H1 (cell line): ENCODE measurements at regions not wholly inside any gene's neighbourhood (a gene's known extent, or its start where the extent isn't known, plus 50 kb on each side); places are given as distances from the start of the nearest gene placed in this dataset.

Experiments
- CTCF ChIA-PET: fragments of 300-600 bp; sonication (Branson Sonifier 250); formaldehyde crosslinking; loops from one replicate; lab custom pipeline; 2021; ENCODE audit not compliant: partially characterized antibody; lab: Charles Lee
- POLR2A ChIA-PET: fragments of 300-600 bp; sonication (Branson Sonifier 250); formaldehyde crosslinking; loops from one replicate; lab custom pipeline; 2021; ENCODE audit warnings: inconsistent platforms; ENCODE audit not compliant: partially characterized antibody; lab: Charles Lee
- DNase-seq, 2 experiments: peaks; one replicate each; pipeline versions ENCODE4 v3.0.0 to v3.0.0-alpha.2; 2010 to 2022; ENCODE audit warnings: low spot score in 2 of 2, low read depth in 1 of 2, mixed read lengths in 1 of 2
- FAIRE-seq: peaks from 2 replicates; lab custom pipeline; 2011; peaks lifted over from hg19 to GRCh38; lab: Jason Lieb, UNC
- H2AFZ ChIP-seq: 2 replicates; pipeline ENCODE4 v1.8.1; 2012; ENCODE audit warnings: low read length, inconsistent platforms
- H2AK5ac ChIP-seq: 2 replicates; pipeline ENCODE4 v1.6.1; 2013; ENCODE audit warnings: low read depth, low read length
- H2BK120ac ChIP-seq: replicated peaks from 2 replicates; pipeline ENCODE3; 2013; ENCODE audit warnings: low read depth, low read length, inconsistent platforms
- H2BK12ac ChIP-seq: 2 replicates; pipeline ENCODE4 v1.6.1; 2013; ENCODE audit warnings: low read depth, low read length
- H2BK15ac ChIP-seq: 2 replicates; pipeline ENCODE4 v1.6.1; 2013; ENCODE audit warnings: low read length
- H2BK20ac ChIP-seq: 2 replicates; pipeline ENCODE4 v1.6.1; 2013; ENCODE audit warnings: low read length
- H2BK5ac ChIP-seq: 2 replicates; pipeline ENCODE4 v1.6.1; 2013; ENCODE audit warnings: low read depth, low read length
- H3K14ac ChIP-seq: 2 replicates; pipeline ENCODE4 v1.6.1; 2013; ENCODE audit warnings: inconsistent platforms; ENCODE audit not compliant: insufficient read length
- H3K18ac ChIP-seq: 2 replicates; pipeline ENCODE4 v1.6.1; 2013; ENCODE audit warnings: low read length; ENCODE audit errors: extremely low read depth
- H3K23ac ChIP-seq: 2 replicates; pipeline ENCODE4 v1.6.1; 2013; ENCODE audit warnings: inconsistent platforms; ENCODE audit not compliant: insufficient read length
- H3K23me2 ChIP-seq: 2 replicates; pipeline ENCODE4 v1.6.1; 2013; ENCODE audit warnings: low read depth, low read length
- H3K27ac ChIP-seq: 2 replicates; pipeline ENCODE4 v1.6.1; 2011; ENCODE audit warnings: low read depth, low read length, inconsistent platforms
- H3K27me3 ChIP-seq, 4 experiments: replicated peaks in 1 of 4; 1 replicate in 1 of 4; 2 replicates in 3 of 4; pipeline versions ENCODE4 v1.6.1 to v1.8.1; 2011 to 2013; ENCODE audit warnings: low read length in 3 of 4, mild to moderate bottlenecking in 3 of 4, inconsistent platforms in 2 of 4, mixed read lengths in 2 of 4, moderate library complexity in 1 of 4; ENCODE audit not compliant: control insufficient read depth in 3 of 4, insufficient read depth in 3 of 4; ENCODE audit errors: extremely low read depth in 1 of 4
- H3K36me3 ChIP-seq, 4 experiments: 2 replicates each; pipeline versions ENCODE4 v1.6.1 to v1.8.1; 2011 to 2013; ENCODE audit warnings: mild to moderate bottlenecking in 4 of 4, low read length in 3 of 4, moderate library complexity in 2 of 4, control low read depth in 1 of 4, inconsistent platforms in 1 of 4; ENCODE audit not compliant: insufficient read depth in 4 of 4, control insufficient read depth in 2 of 4
- H3K4ac ChIP-seq: replicated peaks from 2 replicates; pipeline ENCODE3; 2013; ENCODE audit warnings: low read length, low read depth, mixed read lengths, inconsistent platforms; ENCODE audit not compliant: insufficient read length
- H3K4me1 ChIP-seq, 4 experiments: replicated peaks in 1 of 4; 1 replicate in 1 of 4; 2 replicates in 3 of 4; pipeline versions ENCODE4 v1.6.1 to v1.8.1; 2011 to 2013; ENCODE audit warnings: low read length in 3 of 4, inconsistent platforms in 2 of 4, mixed read lengths in 1 of 4; ENCODE audit not compliant: insufficient read depth in 4 of 4, control insufficient read depth in 3 of 4
- H3K4me2 ChIP-seq, 2 experiments: 2 replicates each; pipeline versions ENCODE4 v1.6.1 to v1.8.1; 2011 to 2013; ENCODE audit warnings: low read depth in 2 of 2, low read length in 2 of 2, control low read depth in 1 of 2, inconsistent platforms in 1 of 2, mild to moderate bottlenecking in 1 of 2; ENCODE audit not compliant: insufficient read depth in 1 of 2
- H3K4me3 ChIP-seq, 4 experiments: fragments of 200-600, 300-600 bp in 1 of 4; sonication (generic), shearing (Covaris generic), sonication (Bioruptor Twin) in 1 of 4; 2 replicates each; pipeline versions ENCODE4 v1.5.1 to v1.8.1; 2011 to 2016; ENCODE audit warnings: low read length in 4 of 4, low read depth in 3 of 4, control low read depth in 2 of 4, inconsistent platforms in 2 of 4, mild to moderate bottlenecking in 2 of 4, mixed read lengths in 1 of 4, moderate library complexity in 1 of 4; ENCODE audit not compliant: insufficient read depth in 2 of 4; ENCODE audit errors: extremely low read depth in 1 of 4
- H3K56ac ChIP-seq: replicated peaks from 2 replicates; pipeline ENCODE3; 2013; ENCODE audit warnings: low read depth, mild to moderate bottlenecking, mixed read lengths, low read length, inconsistent platforms; ENCODE audit not compliant: insufficient read length
- H3K79me1 ChIP-seq: 2 replicates; pipeline ENCODE4 v1.6.1; 2013; ENCODE audit warnings: low read depth, low read length, control low read depth
- H3K79me2 ChIP-seq, 2 experiments: 2 replicates each; pipeline versions ENCODE4 v1.6.1 to v1.8.1; 2012 to 2013; ENCODE audit warnings: low read length in 2 of 2, mild to moderate bottlenecking in 2 of 2, inconsistent platforms in 1 of 2; ENCODE audit not compliant: insufficient read depth in 2 of 2, control insufficient read depth in 1 of 2
- H3K9ac ChIP-seq, 4 experiments: replicated peaks in 1 of 4; 1 replicate in 1 of 4; 2 replicates in 3 of 4; pipeline versions ENCODE4 v1.6.1 to v1.8.1; 2011 to 2013; ENCODE audit warnings: low read depth in 3 of 4, low read length in 3 of 4, control low read depth in 2 of 4, mild to moderate bottlenecking in 2 of 4, moderate library complexity in 2 of 4, inconsistent platforms in 1 of 4; ENCODE audit errors: extremely low read depth in 1 of 4
- H3K9me3 ChIP-seq, 2 experiments: 2 replicates each; pipeline versions ENCODE4 v1.6.1 to v1.8.1; 2012 to 2013; ENCODE audit warnings: mild to moderate bottlenecking in 2 of 2, moderate library complexity in 2 of 2, control low read depth in 1 of 2, inconsistent platforms in 1 of 2, low read depth in 1 of 2, low read length in 1 of 2, mixed read lengths in 1 of 2; ENCODE audit not compliant: insufficient read depth in 2 of 2
- H4K20me1 ChIP-seq, 2 experiments: replicated peaks in 1 of 2; 2 replicates each; pipeline versions ENCODE3 to v1.8.1; 2011 to 2013; ENCODE audit warnings: inconsistent platforms in 2 of 2, low read length in 2 of 2, mild to moderate bottlenecking in 1 of 2; ENCODE audit not compliant: insufficient read depth in 2 of 2, control insufficient read depth in 1 of 2
- H4K5ac ChIP-seq: 2 replicates; pipeline ENCODE4 v1.6.1; 2013; ENCODE audit warnings: low read length, low read depth, mixed read lengths, inconsistent platforms; ENCODE audit not compliant: insufficient read length
- H4K8ac ChIP-seq: 2 replicates; pipeline ENCODE4 v1.8.0; 2013; ENCODE audit warnings: mild to moderate bottlenecking, moderate library complexity, low read length, inconsistent platforms; ENCODE audit not compliant: insufficient read depth; ENCODE audit errors: extremely low read depth
- H4K91ac ChIP-seq: replicated peaks from 2 replicates; pipeline ENCODE3; 2013; ENCODE audit warnings: low read length, mixed read lengths, inconsistent platforms; ENCODE audit not compliant: insufficient read length
- ASH2L ChIP-seq: fragments of 200-600, 300-600 bp; sonication (generic); IDR thresholded peaks from one replicate; pipeline ENCODE4 v1.7.1; 2017; ENCODE audit warnings: low read length
- CBX8 ChIP-seq: fragments of 300-800, 300-1000 bp; sonication (generic); IDR thresholded peaks from 2 replicates; pipeline ENCODE4 v1.7.1; 2016; ENCODE audit warnings: low read depth, low read length, borderline replicate concordance
- CHD1 ChIP-seq: IDR thresholded peaks from 2 replicates; pipeline ENCODE4 v1.6.1; 2012; ENCODE audit warnings: low read depth, low read length, improper control_type of control experiment
- CHD2 ChIP-seq: IDR thresholded peaks from 2 replicates; pipeline ENCODE4 v1.6.1; 2012; ENCODE audit warnings: low read length, improper control_type of control experiment
- CREB1 ChIP-seq: IDR thresholded peaks from 2 replicates; pipeline ENCODE4 v1.6.1; 2012; ENCODE audit warnings: inconsistent platforms
- CTBP2 ChIP-seq: IDR thresholded peaks from 2 replicates; pipeline ENCODE4 v1.7.0; 2011; ENCODE audit warnings: borderline replicate concordance, mild to moderate bottlenecking, moderate library complexity, mixed read lengths, low read length; ENCODE audit not compliant: insufficient read depth, insufficient read length
- HDAC6 ChIP-seq: IDR thresholded peaks from one replicate; pipeline ENCODE4 v1.7.1; 2012; ENCODE audit warnings: low read depth, mild to moderate bottlenecking, inconsistent platforms, low read length, moderate library complexity
- MAFK ChIP-seq: IDR thresholded peaks from 2 replicates; pipeline ENCODE4 v1.6.1; 2012; ENCODE audit warnings: low read depth, mild to moderate bottlenecking, improper control_type of control experiment, low read length
- RAD21 ChIP-seq, 2 experiments: IDR thresholded peaks in 1 of 2; conservative IDR thresholded peaks in 1 of 2; 2 replicates each; pipeline ENCODE4 v1.6.1; 2011; ENCODE audit warnings: low read depth in 2 of 2, low read length in 2 of 2, improper control_type of control experiment in 1 of 2, inconsistent platforms in 1 of 2, mild to moderate bottlenecking in 1 of 2, moderate library complexity in 1 of 2
- SIRT6 ChIP-seq: IDR thresholded peaks from one replicate; pipeline ENCODE4 v1.7.1; 2012; ENCODE audit warnings: low read length, inconsistent platforms
- SP2 ChIP-seq: IDR thresholded peaks from 2 replicates; pipeline ENCODE4 v1.6.1; 2012; ENCODE audit warnings: mild to moderate bottlenecking, low read length, inconsistent platforms
- SUZ12 ChIP-seq: fragments of 200-600 bp; sonication (generic); IDR thresholded peaks from 2 replicates; pipeline ENCODE4 v1.6.1; 2012; ENCODE audit warnings: mild to moderate bottlenecking, inconsistent platforms, low read length, moderate library complexity, mixed read lengths
- WGBS, 2 experiments: shearing (Covaris generic) in 1 of 2; methylation state at CpG; one replicate each; pipeline versions ENCODE4 v1.1.6 to v1.1.7; 2013 to 2015; ENCODE audit warnings: low lambda C conversion rate in 2 of 2, mixed read lengths in 2 of 2, inconsistent platforms in 1 of 2, low coverage in 1 of 2, missing lambda C conversion rate in 1 of 2; ENCODE audit not compliant: insufficient replicate concordance in 2 of 2, insufficient coverage in 1 of 2, insufficient read length in 1 of 2; ENCODE audit errors: extremely low coverage in 1 of 2, missing lambda C conversion rate in 1 of 2; 5-methylcytosine and 5-hydroxymethylcytosine counted together

DNA sequence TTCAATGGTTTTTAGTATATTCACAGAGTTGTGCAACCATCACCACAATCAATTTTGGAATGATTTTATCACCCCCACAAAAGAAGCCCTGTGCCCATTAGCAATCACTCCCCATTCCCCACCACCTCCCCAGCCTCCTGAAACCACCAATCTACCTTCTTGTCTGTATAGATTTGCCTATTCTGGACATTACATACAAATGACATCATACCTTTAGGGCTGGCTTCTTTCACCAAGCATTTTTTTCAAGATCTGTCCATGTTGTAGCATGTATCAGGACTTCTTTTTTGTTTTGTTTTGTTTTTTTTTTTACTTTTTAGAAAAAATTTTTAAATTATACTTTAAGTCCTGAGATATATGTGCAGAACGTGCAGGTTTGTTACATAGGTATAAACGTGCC lies 108.1 kb downstream of the RTL9 start:
- DNase-seq = no peak
- no peaks in the 10 kb centered on the region for H3K23me2 ChIP-seq
- H4K8ac ChIP-seq = no peak overlapping the region
- H3K27me3 ChIP-seq = no peaks in the 10 kb centered on the region
- no peaks in the 10 kb centered on the region for H3K36me3 ChIP-seq
- POLR2A ChIA-PET = no interaction called here
- no peak overlapping the region for H2BK5ac ChIP-seq
- no peak overlapping the region for H3K23ac ChIP-seq
- no peak overlapping the region for H2AK5ac ChIP-seq
- no peak overlapping the region for H3K27ac ChIP-seq
- no peak overlapping the region for H3K4me3 ChIP-seq
- H3K9me3 ChIP-seq = no peaks in the 10 kb centered on the region
- H3K18ac ChIP-seq = no peak overlapping the region
- 90% methylated on average over 2 of the region's 2 CpGs; no CpG with 5 or more reads in 1 of the 2 experiments for WGBS, 2 experiments
- H3K14ac ChIP-seq = no peak overlapping the region
- no peak overlapping the region for H2BK15ac ChIP-seq
- FAIRE-seq = no peak
- no peak overlapping the region for H2BK20ac ChIP-seq
- no peaks in the 10 kb centered on the region for H3K79me2 ChIP-seq
- no peaks in the 10 kb centered on the region for H3K79me1 ChIP-seq
- H2AFZ ChIP-seq = no peak overlapping the region
- no peak overlapping the region for H4K5ac ChIP-seq
- H3K4me1 ChIP-seq = no peaks in the 10 kb centered on the region
- H2BK12ac ChIP-seq = no peak overlapping the region
- no peak overlapping the region for H4K91ac ChIP-seq
- H4K20me1 ChIP-seq = no peaks in the 10 kb centered on the region
- H3K4ac ChIP-seq = no peak overlapping the region
- CTCF ChIA-PET = no interaction called here
- H2BK120ac ChIP-seq = no peak overlapping the region
- no peak overlapping the region for H3K4me2 ChIP-seq
- no peak overlapping the region for H3K56ac ChIP-seq
- TF ChIP-seq CREB1 = no peak
- TF ChIP-seq MAFK = no peak
- TF ChIP-seq HDAC6 = no peak
- no peak for TF ChIP-seq SUZ12
- no peak for TF ChIP-seq CHD2
- no peak for TF ChIP-seq SIRT6
- no peak for TF ChIP-seq ASH2L
- no peak for TF ChIP-seq CBX8
- TF ChIP-seq CTBP2 = no peak
- no peak for TF ChIP-seq RAD21 (IDR thresholded peaks at IDR 0.05 in 1 of 2, conservative IDR thresholded peaks at IDR 0.05 in 1 of 2; ENCODE audit: low read depth in 2 of 2, low read length in 2 of 2)
- TF ChIP-seq CHD1 = no peak
- no peak for TF ChIP-seq SP2
- H3K9ac ChIP-seq = no peak overlapping the region
